GM19438 (cell line): ENCODE measurements at regions not wholly inside any gene's neighbourhood (a gene's known extent, or its start where the extent isn't known, plus 50 kb on each side); places are given as distances from the start of the nearest gene placed in this dataset.

Experiments
- ATAC-seq: cut with Tn5 transposase; IDR thresholded peaks from one replicate; pipeline ENCODE4 v1.9.1; 2021; ENCODE audit warnings: low read depth; ENCODE audit not compliant: unreplicated experiment

DNA sequence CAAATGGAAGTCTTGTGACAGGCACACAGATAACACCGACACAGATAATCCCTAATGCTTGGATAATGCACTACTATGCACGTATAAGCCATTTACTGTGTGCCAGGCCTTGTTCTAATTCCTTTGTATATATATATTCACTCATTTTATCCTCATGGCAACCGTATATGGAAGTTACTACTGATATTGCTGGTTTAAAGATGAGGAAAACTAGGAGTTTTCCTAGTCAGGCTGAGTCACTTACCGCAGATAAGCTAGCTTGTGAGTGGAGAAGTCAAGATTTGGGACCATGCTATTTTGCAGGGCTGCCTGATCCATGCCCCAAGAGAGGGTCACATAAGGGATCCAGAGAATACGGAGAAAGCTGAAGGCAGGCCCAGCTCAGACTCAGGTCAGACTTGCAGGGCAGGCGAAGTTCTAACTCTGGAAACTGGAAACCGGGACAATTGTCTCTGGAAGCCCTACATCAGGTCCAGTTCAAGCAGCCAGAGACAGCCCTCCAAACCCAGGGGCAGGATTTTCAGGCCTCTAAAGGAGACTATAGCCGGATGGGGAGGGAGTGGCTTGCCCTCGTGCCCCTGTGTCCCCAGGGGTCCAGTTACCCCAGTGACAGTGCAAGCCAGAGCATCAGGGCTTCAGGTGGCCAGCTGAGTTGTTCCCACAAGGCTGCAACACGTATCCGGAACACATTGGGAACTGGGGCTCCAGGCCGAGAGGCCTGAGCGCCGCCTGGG is 534.8 kb downstream of the INSC start:
- no peak for ATAC-seq

DNA sequence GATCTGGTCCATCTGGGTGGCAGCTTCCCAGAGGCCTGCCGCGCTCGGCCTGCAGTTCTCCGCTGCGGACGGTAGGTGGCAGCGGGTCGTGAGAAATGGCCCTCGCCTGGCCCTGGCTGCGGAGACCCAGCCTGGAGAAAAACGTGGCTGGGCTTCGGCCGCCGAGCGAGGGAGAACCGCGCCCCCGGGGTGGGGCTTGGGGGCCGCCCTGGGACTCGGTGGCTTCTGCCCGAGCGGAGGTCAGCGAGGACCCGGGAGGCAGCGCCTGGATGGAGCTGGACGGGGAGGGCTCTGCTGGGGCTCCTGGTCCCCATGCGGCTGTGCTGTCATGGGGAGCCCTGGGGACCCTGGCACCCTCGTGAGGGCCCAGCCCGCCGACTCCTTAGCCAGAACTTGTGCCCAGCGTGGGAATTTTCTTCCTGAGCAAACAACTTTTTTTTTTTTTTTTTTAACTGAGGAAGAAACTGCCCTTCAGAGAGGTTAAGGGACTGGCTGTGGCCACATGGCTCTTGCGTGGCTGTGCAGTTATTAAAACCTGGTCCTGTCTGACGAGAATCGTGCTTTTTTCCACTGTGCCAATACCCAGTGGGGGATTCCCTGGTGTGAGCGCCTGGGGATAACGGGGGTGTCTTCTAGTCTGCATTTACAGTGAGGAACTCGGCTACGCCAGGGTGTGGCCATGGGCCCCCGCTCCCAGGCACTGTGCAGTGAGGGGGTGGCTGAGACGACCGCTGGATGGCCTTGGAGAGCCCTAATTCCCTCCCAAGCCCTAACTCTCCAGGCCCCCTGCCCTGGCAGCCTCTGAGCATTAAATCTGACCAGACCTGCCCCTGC is 535.6 kb downstream of the INSC start:
- ATAC-seq: peak; percentile 99

DNA sequence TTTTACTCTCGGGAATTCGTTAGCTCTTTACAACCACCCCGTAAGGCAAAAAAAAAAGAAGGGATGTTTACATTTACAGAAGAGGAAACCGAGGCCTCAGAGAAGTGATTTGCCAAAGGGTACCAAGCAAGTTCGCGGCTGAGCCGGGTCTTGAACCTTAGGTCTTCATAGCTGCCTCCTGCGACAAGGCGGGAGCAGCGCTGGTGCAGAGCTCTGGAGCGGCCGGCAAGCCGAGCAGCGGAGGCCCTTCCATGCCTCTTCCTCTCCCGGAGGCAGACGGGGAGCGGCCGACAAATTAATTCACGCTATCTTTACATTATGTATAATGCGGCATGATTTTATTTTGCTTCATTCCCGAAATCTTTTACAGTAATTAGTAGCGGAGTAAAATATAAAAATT is 536.3 kb downstream of the INSC start:
- ATAC-seq: no peak

DNA sequence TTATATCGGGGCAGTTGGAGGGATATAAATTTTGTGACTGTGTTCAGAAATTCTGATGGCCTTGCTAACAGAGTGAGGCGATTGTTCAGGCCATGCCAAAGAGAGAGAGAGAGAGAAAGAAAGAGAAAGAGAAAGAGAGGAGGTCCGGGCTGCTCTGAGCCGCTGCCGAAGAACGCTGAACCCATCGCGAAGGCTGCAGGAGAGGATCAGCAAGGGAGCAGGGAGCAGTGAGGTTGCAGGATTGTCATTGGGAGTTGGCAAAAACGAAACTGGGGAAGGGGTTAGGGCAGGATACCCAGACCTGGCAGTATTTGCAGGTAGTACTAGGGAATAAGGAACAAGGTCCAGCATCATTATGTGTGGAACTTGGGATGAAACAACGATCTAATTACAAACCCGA is 537.1 kb downstream of the INSC start:
- ATAC-seq: no peak

DNA sequence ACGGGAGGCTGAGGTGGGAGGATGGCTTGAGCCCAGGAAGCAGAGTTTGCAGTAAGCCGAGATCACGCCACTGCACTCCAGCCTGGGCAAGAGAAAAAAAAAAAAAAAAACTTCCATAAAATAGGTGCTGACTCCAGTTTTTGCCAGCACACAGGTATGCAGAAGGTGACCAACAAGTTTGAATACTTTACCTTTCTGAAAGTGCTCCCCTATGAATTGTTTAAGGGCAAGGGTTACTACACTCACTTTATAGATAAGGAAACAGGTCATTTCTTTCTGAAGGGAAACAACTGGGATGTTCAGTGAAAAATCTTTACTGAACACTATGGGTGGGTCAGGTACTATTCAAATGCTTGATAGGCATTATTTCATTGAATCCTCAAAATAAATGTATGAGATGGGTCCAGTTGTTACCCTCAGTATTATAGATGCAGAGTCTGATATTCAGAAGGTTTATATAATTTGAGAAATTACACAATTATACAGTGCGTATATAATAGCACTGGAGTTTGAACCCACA is 538.5 kb downstream of the INSC start:
- ATAC-seq: no peak

DNA sequence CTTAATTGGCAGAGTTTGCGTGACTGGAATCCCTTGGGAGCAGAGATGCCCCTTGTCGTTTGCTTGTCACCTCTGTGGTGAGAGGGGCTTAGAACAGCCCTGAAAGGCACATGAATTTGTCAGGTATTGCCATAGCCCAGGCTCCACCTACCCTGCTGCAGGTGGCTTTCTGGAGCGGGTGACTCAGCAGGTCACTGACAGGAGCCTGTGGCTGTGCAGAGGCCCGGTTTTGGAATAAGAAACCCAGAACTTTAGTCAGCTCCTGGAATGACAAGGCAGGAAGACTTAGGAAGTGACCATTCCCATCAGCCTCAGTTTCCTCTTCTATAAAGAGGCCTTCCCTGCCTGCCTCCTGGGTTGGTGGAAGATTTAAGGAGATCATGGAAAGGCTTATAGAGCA is 539.7 kb downstream of the INSC start:
- ATAC-seq: no peak

DNA sequence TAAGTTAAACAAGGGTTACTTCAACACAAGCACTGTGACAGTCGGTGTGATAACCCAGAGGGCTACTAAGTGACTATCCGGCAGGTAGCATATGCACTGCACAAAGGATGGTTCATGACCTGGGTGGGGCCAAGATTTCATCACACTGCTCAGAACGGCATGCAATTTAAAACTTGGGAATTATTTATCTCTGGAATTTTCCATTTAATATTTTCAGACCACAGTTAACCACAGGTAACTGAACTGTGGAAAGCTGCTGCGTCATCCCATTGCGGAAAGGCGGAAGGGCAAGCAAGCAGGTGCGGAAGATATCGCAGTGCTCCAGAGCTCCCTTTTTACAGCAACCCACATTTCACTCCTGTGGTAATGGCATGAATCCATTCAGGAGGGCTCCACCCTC is 540.8 kb downstream of the INSC start:
- no peak for ATAC-seq

DNA sequence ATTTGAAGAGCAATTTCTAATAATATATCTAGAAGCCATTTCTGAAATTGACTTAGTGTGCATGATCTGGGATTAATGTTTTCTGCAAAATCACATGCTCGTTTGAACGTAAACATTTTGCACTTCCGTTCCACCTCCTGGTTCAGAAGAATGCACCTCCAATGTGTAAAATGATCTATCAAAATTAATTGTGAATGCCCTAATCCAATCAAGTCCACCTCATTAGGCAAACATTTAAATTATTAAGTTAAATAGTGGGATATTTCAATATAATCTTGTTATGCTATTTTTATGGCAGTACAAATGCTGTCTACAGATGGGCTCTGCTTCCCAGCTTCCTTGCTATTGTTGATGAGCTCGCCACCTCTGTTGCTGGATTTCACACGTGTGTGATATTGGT is 542.5 kb downstream of the INSC start:
- ATAC-seq: no peak

DNA sequence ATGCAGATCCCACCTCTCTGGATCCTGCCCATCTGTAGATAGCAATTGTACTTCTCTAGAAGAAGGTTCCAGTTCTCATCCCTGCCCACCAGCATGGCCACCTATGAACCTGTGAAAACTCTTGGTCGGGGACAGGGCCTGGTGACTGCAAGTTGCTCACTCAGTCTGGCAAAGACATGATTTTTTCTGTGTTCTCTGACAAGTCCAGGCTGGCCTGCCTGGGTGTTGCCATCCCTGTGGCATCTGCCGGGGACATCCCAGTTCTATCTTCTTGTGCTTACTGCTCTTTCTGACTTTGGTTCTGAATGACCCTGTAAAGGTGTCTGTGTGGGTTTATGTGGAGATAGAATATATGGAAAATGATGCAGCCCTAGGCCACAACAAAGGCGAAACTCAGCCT is 545.8 kb downstream of the INSC start:
- no peak for ATAC-seq

DNA sequence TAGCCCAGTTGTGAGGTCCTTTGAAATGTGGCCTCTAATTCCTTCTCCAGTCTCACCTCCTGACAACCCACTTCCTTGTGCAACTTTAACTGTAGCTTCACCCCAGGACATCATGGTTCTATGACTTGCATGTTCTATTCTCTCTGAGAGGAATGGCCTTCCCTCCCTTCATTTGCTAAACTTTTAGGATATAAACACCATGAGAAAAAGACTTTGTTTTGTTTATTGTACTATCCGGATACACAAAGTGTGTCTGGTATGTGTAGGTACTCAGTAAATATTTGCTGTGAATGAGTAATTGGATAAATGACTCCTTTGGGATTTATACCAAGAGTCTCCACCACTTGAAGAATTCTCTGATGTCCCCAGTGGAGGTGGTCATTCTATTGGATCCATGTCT is 547.6 kb downstream of the INSC start:
- no peak for ATAC-seq

DNA sequence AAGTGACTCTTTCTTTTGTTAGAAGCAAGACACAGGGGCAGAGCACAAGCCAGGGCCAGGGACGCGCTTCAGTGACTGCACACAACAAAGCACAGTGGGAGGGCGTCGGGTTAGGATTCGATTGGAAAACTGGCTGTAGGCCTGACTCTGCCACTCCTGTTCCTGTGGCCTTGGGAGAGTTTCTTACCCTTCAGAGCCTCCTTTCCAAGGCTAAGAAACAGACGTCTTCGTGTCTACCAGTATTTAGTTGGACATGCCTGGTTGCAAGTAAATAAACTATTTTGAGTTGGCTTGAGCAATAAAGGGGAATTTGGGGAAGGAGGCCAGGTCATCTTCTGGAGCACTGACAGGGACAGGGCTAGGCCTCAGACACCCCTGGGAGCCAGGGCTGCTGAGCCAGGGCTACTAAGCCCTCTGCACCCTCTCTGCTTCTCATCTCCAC is 549.1 kb downstream of the INSC start:
- no peak for ATAC-seq

DNA sequence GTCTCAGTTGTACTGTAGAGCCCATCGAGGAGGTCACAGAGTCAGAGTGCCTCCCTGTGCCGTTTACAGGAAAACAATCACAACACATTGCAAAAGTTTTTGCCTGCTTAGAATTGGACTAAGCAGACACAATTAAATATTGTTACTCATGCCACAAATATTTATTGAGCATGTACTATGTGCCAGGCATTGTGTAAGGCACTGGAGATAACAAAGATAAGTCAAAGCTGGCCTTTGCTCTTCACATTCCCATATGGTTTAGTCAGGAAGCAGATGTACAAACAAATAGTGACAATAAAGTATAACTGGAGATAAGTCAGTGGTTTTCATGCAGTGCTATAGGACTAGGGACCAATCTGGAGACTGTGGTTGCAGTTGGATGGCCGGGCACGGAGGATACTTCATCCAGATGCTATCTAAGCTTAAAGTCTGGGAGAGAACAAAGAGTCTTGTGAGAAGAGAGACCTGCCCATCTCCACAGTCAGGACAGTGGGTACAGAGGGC is 550.7 kb downstream of the INSC start:
- ATAC-seq: no peak

DNA sequence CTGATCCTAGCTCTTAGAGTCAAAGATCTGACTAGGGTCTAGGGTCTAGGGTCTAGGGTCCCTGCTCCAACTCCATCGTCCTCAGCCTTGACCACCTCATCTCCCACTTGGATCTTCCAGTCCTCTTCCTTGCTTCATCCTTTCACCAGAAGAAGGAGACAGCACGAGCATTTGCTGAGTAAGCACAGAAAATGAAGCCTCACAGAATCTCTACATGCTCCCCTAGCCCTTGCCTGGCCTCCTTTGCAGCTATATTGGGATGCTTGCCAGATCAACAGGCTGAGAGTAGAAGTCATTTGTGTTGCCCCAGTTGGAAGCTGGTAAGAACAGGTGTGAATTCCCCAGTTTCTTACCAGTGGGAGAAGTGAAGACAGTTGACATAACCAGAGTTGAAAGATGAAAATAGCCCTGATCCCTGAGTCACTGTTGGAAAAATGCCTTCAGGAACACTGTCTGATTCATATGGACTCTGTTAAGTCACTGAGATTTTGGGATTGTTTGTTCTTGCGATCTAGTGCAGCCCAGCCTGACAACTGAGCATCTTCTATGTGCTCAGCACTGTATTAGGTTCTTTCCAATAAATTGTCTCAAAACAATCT is 552.5 kb downstream of the INSC start:
- no peak for ATAC-seq

DNA sequence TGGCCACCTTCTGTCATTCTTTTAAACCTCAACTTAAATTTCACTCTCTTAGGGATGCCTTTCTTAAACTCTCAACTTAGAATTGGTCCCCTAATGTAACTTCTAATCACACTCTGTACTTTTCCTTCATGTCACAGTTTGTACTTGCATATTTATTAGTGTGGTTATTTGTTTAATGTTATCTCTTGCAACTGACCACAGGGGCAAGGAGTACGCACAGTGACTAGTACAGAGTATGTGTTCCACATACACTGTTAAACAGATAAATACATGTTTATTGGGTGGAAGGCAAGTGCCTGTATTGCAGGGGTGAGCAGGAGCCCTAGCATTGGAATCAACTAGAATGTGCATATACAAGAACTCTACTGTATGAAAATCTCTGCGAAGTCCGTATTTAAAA is 554.0 kb downstream of the INSC start:
- ATAC-seq: no peak

DNA sequence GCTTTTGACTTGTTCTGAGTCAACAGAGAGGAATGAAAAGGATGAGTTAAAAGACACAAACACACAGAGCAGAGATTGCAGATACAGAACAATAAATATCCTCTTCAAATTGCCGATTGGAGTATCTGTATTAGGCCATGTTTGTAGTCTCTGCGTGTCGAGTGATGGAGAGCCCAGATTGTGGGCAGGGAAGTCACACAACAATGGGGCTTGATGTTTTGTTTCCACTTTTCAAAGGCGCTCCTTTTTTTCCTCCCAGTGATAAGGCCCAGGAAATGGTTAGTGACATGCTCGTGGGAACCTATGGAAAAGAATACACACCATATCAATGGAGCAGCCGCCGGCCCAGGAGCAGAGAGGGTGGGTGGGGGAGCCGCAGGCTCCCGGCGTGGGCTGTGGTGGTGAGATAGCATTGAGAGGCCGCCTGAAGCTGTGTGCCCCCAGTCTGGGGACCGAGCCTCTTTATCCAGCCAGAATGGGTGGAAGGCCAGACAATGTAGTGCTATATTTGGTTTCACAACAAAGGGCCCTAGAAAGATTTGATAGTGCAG is 555.9 kb downstream of the INSC start:
- no peak for ATAC-seq

DNA sequence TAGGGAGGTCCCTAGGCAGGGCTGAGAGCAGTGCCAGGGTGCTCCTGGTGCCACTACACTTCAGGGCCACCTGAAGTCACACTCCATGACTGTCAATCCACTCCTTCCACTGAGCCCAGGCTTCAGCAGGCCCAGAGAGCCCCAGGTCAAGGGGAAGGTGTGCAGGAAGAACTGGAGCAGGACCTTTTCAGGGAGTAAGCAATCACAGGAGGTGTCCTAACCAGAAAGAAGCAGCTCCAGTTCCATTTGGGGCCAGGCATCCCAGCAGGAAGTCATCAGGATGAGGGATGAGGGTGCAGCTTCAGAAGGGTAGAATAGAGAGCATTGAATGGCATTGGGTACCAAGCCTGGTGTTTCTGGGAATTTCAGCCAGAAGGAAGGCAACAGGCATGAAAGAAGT is 556.5 kb downstream of the INSC start:
- ATAC-seq: no peak

DNA sequence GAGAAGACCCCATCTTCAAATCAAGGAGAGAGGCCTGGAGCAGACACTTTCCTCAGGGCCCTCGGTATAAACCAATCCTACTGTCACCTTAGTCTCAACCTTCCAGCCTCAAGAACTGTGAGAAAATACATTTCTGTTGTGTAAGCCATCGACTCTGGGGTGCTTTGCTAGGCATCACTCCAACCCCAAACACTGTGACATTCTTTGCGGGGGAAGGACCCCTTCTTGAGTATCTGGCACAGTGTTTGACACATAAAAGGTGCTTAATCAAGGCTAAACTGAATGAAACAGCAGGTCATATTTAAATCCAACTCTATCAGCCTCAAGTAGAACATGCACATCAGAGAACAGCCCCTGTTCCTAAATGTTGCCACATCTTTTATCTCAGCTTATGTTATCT is 558.1 kb downstream of the INSC start:
- ATAC-seq: no peak

DNA sequence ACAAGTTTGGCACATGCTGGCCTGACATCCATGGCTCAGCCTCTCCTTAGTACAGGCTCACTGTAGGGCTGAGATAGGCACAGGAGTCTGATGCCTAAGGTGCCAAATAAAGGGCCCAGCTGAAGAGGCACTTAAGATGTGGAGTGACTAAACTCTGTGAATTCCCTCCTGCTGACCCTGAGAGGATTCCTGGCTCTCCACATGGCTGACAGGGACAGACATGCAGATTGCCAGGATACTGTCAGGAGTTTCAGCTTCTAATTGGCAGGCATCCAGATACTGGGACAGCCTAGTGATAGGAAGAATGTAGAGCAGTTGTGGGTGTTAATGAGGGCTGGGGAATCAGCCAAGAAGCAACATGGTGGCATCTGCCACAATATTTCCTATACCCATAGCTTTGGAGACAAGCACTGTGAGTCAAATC is 558.7 kb downstream of the INSC start:
- no peak for ATAC-seq

DNA sequence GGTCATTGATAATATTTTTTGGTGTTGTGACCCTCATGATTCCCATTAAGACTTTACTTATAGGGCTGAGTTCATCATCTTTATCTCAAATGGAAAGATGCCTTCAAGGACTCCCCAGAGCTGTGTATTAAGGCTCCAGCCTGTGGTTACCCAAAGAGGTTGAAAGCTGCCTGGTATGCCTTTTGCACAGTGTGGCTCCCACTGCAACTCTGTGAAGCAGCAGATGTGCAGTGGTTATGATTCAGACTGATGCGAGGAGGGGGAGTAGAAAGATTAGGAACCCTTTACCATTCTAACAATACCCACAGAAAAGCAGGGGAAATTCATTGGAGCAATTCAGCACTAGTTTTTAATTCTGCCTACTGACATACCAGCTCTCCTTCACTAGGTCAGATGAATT is 560.0 kb downstream of the INSC start:
- no peak for ATAC-seq

DNA sequence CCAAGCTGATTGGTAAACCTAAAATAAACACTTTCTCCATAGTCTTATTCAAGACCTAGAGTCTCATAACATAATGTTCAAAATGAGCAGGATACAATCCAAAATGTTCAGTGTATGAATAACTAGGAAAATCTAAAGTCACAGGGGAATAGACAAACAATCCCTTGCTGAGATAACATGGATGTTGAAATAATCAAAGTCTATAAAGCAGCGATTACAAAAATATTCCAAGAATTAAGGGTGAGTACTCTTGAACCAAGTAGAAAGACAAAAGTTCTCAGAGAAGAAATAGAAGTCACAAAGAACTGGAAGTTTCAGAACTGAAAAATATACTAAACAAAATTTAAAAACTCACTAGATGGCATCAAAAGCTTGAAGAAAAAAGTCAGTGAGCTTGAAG is 561.0 kb downstream of the INSC start:
- ATAC-seq: no peak

DNA sequence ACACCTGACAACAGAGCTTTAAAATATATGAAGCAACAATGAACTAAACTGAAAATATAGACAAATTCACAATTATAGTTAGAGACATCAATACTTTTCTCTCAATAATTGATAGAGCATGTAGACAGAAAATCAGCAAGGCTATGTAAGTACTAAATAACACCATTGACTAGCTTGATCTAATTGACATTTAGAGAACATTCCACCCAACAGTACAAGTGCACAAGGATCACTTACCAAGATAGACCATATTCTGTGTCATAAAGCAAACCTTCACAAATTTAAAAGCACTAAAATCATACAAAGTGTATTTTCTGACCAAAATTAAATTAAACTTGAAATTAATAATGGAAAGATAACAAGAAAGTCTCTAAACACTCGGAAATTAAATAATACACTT is 562.5 kb downstream of the INSC start:
- ATAC-seq: no peak
